Neuronal stem cell (in vitro differentiated cells): ENCODE measurements at regions not wholly inside any gene's neighbourhood (a gene's known extent, or its start where the extent isn't known, plus 50 kb on each side); places are given as distances from the start of the nearest gene placed in this dataset.

ENCODE experiments used
- DNase-seq: peaks from one replicate; pipeline ENCODE4 v3.0.0-alpha.2; 2013; ENCODE audit warnings: low spot score
- H2AFZ ChIP-seq: one replicate; pipeline ENCODE4 v1.6.1; 2013; ENCODE audit warnings: mild to moderate bottlenecking, low read length, inconsistent platforms
- H2AK5ac ChIP-seq: 2 replicates; pipeline ENCODE4 v1.6.1; 2013; ENCODE audit warnings: low read depth, mild to moderate bottlenecking, inconsistent platforms, low read length, moderate library complexity, mixed read lengths
- H2BK120ac ChIP-seq: 2 replicates; pipeline ENCODE4 v1.6.1; 2013; ENCODE audit warnings: low read depth, mild to moderate bottlenecking, inconsistent platforms, low read length, moderate library complexity, mixed read lengths
- H2BK12ac ChIP-seq: one replicate; pipeline ENCODE4 v1.6.1; 2013; ENCODE audit warnings: low read length, inconsistent platforms
- H2BK15ac ChIP-seq: 2 replicates; pipeline ENCODE4 v1.6.1; 2013; ENCODE audit warnings: mild to moderate bottlenecking, low read length, inconsistent platforms, mixed read lengths
- H2BK5ac ChIP-seq: one replicate; pipeline ENCODE4 v1.6.1; 2013; ENCODE audit warnings: inconsistent platforms, mild to moderate bottlenecking, low read length, moderate library complexity
- H3K14ac ChIP-seq: one replicate; pipeline ENCODE4 v1.6.1; 2013; ENCODE audit warnings: low read length, inconsistent platforms
- H3K18ac ChIP-seq: 2 replicates; pipeline ENCODE4 v1.6.1; 2013; ENCODE audit warnings: low read length, inconsistent platforms
- H3K23ac ChIP-seq: 2 replicates; pipeline ENCODE4 v1.6.1; 2013; ENCODE audit warnings: low read depth, mild to moderate bottlenecking, mixed read lengths, low read length, inconsistent platforms; ENCODE audit not compliant: poor library complexity
- H3K27ac ChIP-seq: replicated peaks from 3 replicates; pipeline ENCODE4 v1.5.1; 2013; ENCODE audit warnings: low read length, inconsistent platforms
- H3K27me3 ChIP-seq, 3 experiments: 2 replicates each; pipeline ENCODE4 v1.6.1; 2013; ENCODE audit warnings: low read length in 3 of 3, mild to moderate bottlenecking in 2 of 3, inconsistent platforms in 1 of 3, low read depth in 1 of 3, mixed read lengths in 1 of 3, moderate library complexity in 1 of 3; ENCODE audit not compliant: control insufficient read depth in 3 of 3, insufficient read depth in 3 of 3
- H3K36me3 ChIP-seq, 2 donors: replicated peaks in 1 of 2; 2 replicates each; pipeline ENCODE4 v1.6.1; 2013; ENCODE audit warnings: low read length in 2 of 2; ENCODE audit not compliant: control insufficient read depth in 2 of 2, insufficient read depth in 2 of 2
- H3K4ac ChIP-seq: 2 replicates; pipeline ENCODE4 v1.6.1; 2013; ENCODE audit warnings: inconsistent platforms, mild to moderate bottlenecking, low read length, moderate library complexity
- H3K4me1 ChIP-seq, 2 donors: 1 replicate in 1 of 2; 2 replicates in 1 of 2; pipeline ENCODE4 v1.6.1; 2013; ENCODE audit warnings: low read length in 2 of 2, low read depth in 1 of 2; ENCODE audit not compliant: control insufficient read depth in 2 of 2, insufficient read depth in 1 of 2
- H3K4me2 ChIP-seq: one replicate; pipeline ENCODE4 v1.6.1; 2013; ENCODE audit warnings: mild to moderate bottlenecking, low read length, inconsistent platforms; ENCODE audit not compliant: insufficient read depth, poor library complexity, severe bottlenecking
- H3K4me3 ChIP-seq, 2 donors: 2 replicates each; pipeline ENCODE4 v1.5.1; 2013; ENCODE audit warnings: low read length in 2 of 2, mild to moderate bottlenecking in 2 of 2, inconsistent platforms in 1 of 2, moderate library complexity in 1 of 2
- H3K79me1 ChIP-seq: one replicate; pipeline ENCODE4 v1.6.1; 2013; ENCODE audit warnings: low read depth, mild to moderate bottlenecking, inconsistent platforms, low read length, moderate library complexity
- H3K9ac ChIP-seq: one replicate; pipeline ENCODE4 v1.6.1; 2013; ENCODE audit warnings: mild to moderate bottlenecking, low read depth, low read length, inconsistent platforms; ENCODE audit not compliant: poor library complexity
- H3K9me3 ChIP-seq, 2 donors: replicated peaks in 1 of 2; 2 replicates each; pipeline versions ENCODE3 to v1.6.1; 2013; ENCODE audit warnings: low read length in 2 of 2, mild to moderate bottlenecking in 2 of 2, inconsistent platforms in 1 of 2, low read depth in 1 of 2, mixed read lengths in 1 of 2, moderate library complexity in 1 of 2; ENCODE audit not compliant: control insufficient read depth in 2 of 2, insufficient read depth in 1 of 2
- H4K8ac ChIP-seq: one replicate; pipeline ENCODE4 v1.6.1; 2013; ENCODE audit warnings: low read depth, mild to moderate bottlenecking, inconsistent platforms, low read length, moderate library complexity
- H4K91ac ChIP-seq: one replicate; pipeline ENCODE4 v1.6.1; 2013; ENCODE audit warnings: low read length, low read depth, mild to moderate bottlenecking, inconsistent platforms; ENCODE audit not compliant: poor library complexity
- WGBS, 2 donors: extraction: QIAGEN DNeasy Blood & Tissue Kit; methylation state at CpG; one replicate each; pipeline ENCODE4 v1.1.7; 2013; ENCODE audit warnings: missing lambda C conversion rate in 2 of 2, mixed read lengths in 1 of 2; ENCODE audit not compliant: insufficient read length in 2 of 2, insufficient replicate concordance in 1 of 2; ENCODE audit errors: extremely low coverage in 2 of 2; 5-methylcytosine and 5-hydroxymethylcytosine counted together

DNA sequence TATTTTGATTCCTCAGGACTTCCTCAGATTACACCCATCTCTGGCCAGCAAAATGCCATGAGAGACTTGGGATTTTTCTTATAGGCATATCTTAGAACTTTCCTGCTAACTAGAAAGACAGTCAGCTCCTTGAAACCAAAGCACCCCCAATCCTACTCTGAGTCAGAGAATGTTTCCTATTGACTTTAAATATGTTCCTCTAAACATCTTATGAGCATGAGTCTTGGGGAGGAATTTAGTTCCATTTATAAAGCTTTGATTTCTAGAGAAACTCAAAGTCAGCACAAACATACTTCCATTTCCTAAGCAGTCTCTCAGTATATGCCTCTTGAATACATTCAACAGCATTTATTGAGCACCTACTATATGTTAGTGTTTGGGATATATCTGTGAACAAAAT, 128.5 kb downstream of the INHBA start:
- no peaks in the 10 kb centered on the region for H3K36me3 ChIP-seq

GRCh38 chr7:41573862-41574261, 129.0 kb downstream of the INHBA start:
- no peak overlapping the region for H2AFZ ChIP-seq
- H4K8ac ChIP-seq, result no peak overlapping the region
- WGBS, 2 donors, result no CpG with 5 or more reads among the region's 1 CpG
- no peak overlapping the region for H2AK5ac ChIP-seq
- H3K27ac ChIP-seq, result no peak overlapping the region
- H3K9me3 ChIP-seq, result no peaks in the 10 kb centered on the region
- peaks cover 0 to 2% (median 0%) of the 10 kb centered on the region in 3 experiments for H3K27me3 ChIP-seq
- no peak overlapping the region for H3K4ac ChIP-seq
- no peaks in the 10 kb centered on the region for H3K79me1 ChIP-seq
- peaks cover 0 to 4% of the 10 kb centered on the region in 2 donors for H3K4me1 ChIP-seq
- no peak for DNase-seq
- no peak overlapping the region for H3K4me2 ChIP-seq
- no peak overlapping the region for H3K18ac ChIP-seq
- H2BK15ac ChIP-seq, result no peak overlapping the region
- H3K4me3 ChIP-seq, result no peak overlapping the region
- no peak overlapping the region for H2BK12ac ChIP-seq
- H3K36me3 ChIP-seq, result no peaks in the 10 kb centered on the region
- no peak overlapping the region for H4K91ac ChIP-seq
- no peak overlapping the region for H2BK120ac ChIP-seq
- no peak overlapping the region for H3K23ac ChIP-seq
- no peak overlapping the region for H2BK5ac ChIP-seq
- H3K9ac ChIP-seq, result no peak overlapping the region
- no peak overlapping the region for H3K14ac ChIP-seq

More for the DNA sequence above, 128.5 kb downstream of the INHBA start:
- H3K9ac ChIP-seq, result no peak overlapping the region
- H2AK5ac ChIP-seq, result no peak overlapping the region
- H3K18ac ChIP-seq, result no peak overlapping the region
- DNase-seq, result no peak
- H2BK5ac ChIP-seq, result no peak overlapping the region
- no peaks in the 10 kb centered on the region for H3K9me3 ChIP-seq
- H2AFZ ChIP-seq, result no peak overlapping the region
- H2BK120ac ChIP-seq, result no peak overlapping the region
- no peak overlapping the region for H4K8ac ChIP-seq
- H3K27me3 ChIP-seq, result peaks cover 0 to 2% (median 0%) of the 10 kb centered on the region in 3 experiments
- H4K91ac ChIP-seq, result no peak overlapping the region
- H3K23ac ChIP-seq, result no peak overlapping the region
- peaks cover 0 to 4% of the 10 kb centered on the region in 2 donors for H3K4me1 ChIP-seq
- H3K4ac ChIP-seq, result no peak overlapping the region
- no peak overlapping the region for H3K4me2 ChIP-seq
- no peak overlapping the region for H2BK12ac ChIP-seq
- H3K27ac ChIP-seq, result no peak overlapping the region
- no peak overlapping the region for H2BK15ac ChIP-seq
- no peak overlapping the region for H3K14ac ChIP-seq
- no peaks in the 10 kb centered on the region for H3K79me1 ChIP-seq
- no peak overlapping the region for H3K4me3 ChIP-seq

GRCh38 chr7:41573443-41573842, 129.4 kb downstream of the INHBA start:
- Histone ChIP-seq H3K4me1 (peaks cover 0 to 4% of the 10 kb centered on the region in 2 donors), H3K14ac (no peak overlapping the region), H3K23ac (no peak overlapping the region), H3K79me1 (no peaks in the 10 kb centered on the region), H3K27ac (no peak overlapping the region), H2BK120ac (no peak overlapping the region), H2BK12ac (no peak overlapping the region), H3K36me3 (no peaks in the 10 kb centered on the region), H3K9ac (no peak overlapping the region), H4K8ac (no peak overlapping the region), H3K18ac (no peak overlapping the region), H3K4me3 (no peak overlapping the region), H2AFZ (no peak overlapping the region), H2BK5ac (no peak overlapping the region), H3K4ac (no peak overlapping the region), H2AK5ac (no peak overlapping the region), H3K4me2 (no peak overlapping the region), H3K9me3 (no peaks in the 10 kb centered on the region), H2BK15ac (no peak overlapping the region), H4K91ac (no peak overlapping the region), H3K27me3 (peaks cover 0 to 2% (median 0%) of the 10 kb centered on the region in 3 experiments)
- no CpG with 5 or more reads among the region's 2 CpGs for WGBS, 2 donors
- no peak for DNase-seq

DNA sequence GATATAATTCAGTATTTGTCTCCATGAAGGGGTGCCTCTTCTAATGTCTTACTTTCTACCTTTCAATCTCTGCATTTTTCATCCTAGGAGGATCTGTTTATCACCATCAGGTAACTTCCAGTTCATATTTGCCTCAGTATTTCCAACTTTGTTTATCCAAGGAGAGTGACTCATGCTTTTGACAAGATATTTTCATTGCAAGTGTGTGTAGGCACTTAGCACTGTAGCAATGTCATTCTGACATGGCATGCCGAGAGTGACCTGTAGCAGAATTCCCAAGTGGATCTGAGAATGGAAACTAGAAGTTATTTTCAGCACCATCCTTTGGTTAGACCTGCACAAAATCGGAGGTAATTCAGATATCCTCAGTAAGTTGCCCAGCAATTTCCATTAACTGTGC, 129.9 kb downstream of the INHBA start:
- DNase-seq, result no peak
- no peak overlapping the region for H2BK5ac ChIP-seq
- no peak overlapping the region for H3K27ac ChIP-seq
- H3K9ac ChIP-seq, result no peak overlapping the region
- peaks cover 0 to 2% (median 0%) of the 10 kb centered on the region in 3 experiments for H3K27me3 ChIP-seq
- H3K36me3 ChIP-seq, result no peaks in the 10 kb centered on the region
- no peak overlapping the region for H3K4ac ChIP-seq
- no peak overlapping the region for H3K14ac ChIP-seq
- H3K18ac ChIP-seq, result no peak overlapping the region
- no peak overlapping the region for H3K4me3 ChIP-seq
- no peaks in the 10 kb centered on the region for H3K9me3 ChIP-seq
- no peak overlapping the region for H3K4me2 ChIP-seq
- no peak overlapping the region for H2BK120ac ChIP-seq
- H3K23ac ChIP-seq, result no peak overlapping the region
- H2BK15ac ChIP-seq, result no peak overlapping the region
- no peak overlapping the region for H2AFZ ChIP-seq
- no peak overlapping the region for H2BK12ac ChIP-seq
- H4K8ac ChIP-seq, result no peak overlapping the region
- H2AK5ac ChIP-seq, result no peak overlapping the region
- no CpG with 5 or more reads among the region's 2 CpGs for WGBS, 2 donors
- H4K91ac ChIP-seq, result no peak overlapping the region
- H3K4me1 ChIP-seq, result peaks cover 0 to 6% of the 10 kb centered on the region in 2 donors
- H3K79me1 ChIP-seq, result no peaks in the 10 kb centered on the region
